ENCODE measurements at regions not wholly inside any gene's neighbourhood (a gene's known extent, or its start where the extent isn't known, plus 50 kb on each side); places are given as distances from the start of the nearest gene placed in this dataset.

DNA sequence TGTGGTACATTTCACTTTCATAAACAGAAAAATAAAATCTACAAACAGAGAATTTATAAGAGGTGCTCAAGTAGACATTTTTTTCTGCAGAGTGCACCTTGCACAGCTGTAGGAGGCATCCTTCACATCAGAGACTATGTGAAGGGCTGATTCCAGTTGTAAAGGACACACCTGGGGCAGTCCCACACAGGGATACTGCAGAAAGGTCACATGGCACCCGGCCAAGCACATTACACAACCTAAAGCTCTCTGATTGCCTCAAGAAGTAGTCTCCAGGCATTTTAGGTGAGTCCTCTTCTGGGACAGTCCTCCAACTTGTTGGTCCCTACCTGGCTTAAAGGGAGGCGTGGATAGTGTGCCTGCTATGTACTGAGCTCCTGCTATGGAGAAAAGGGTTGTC lies 502.9 kb upstream of the NOX3 start:
- TF ChIP-seq, protein P1, sequence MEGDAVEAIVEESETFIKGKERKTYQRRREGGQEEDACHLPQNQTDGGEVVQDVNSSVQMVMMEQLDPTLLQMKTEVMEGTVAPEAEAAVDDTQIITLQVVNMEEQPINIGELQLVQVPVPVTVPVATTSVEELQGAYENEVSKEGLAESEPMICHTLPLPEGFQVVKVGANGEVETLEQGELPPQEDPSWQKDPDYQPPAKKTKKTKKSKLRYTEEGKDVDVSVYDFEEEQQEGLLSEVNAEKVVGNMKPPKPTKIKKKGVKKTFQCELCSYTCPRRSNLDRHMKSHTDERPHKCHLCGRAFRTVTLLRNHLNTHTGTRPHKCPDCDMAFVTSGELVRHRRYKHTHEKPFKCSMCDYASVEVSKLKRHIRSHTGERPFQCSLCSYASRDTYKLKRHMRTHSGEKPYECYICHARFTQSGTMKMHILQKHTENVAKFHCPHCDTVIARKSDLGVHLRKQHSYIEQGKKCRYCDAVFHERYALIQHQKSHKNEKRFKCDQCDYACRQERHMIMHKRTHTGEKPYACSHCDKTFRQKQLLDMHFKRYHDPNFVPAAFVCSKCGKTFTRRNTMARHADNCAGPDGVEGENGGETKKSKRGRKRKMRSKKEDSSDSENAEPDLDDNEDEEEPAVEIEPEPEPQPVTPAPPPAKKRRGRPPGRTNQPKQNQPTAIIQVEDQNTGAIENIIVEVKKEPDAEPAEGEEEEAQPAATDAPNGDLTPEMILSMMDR (IDR thresholded peaks at IDR 0.05 in 2 of 3, conservative IDR thresholded peaks at IDR 0.05 in 1 of 3; ENCODE audit: borderline replicate concordance in 1 of 3, insufficient read depth in 1 of 3, low read depth in 2 of 3, low read length in 2 of 3) = no peak
- TF ChIP-seq POLR2A (IDR thresholded peaks at IDR 0.05; ENCODE audit: borderline replicate concordance, extremely low read depth, insufficient read depth, insufficient read length) (no peak), SIN3A (IDR thresholded peaks at IDR 0.05; ENCODE audit: low read depth) (no peak), RAD21 (IDR thresholded peaks at IDR 0.05; ENCODE audit: low read depth) (no peak), POLR2AphosphoS5 (IDR thresholded peaks at IDR 0.05; ENCODE audit: low read depth, low read length) (no peak), ZNF274 (IDR thresholded peaks at IDR 0.05; ENCODE audit: low read depth, low read length) (no peak)
- TF ChIP-seq, protein P2, sequence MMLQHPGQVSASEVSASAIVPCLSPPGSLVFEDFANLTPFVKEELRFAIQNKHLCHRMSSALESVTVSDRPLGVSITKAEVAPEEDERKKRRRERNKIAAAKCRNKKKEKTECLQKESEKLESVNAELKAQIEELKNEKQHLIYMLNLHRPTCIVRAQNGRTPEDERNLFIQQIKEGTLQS (IDR thresholded peaks at IDR 0.05) = no peak
